Mammary epithelial cell (primary cell): ENCODE measurements at regions not wholly inside any gene's neighbourhood (a gene's known extent, or its start where the extent isn't known, plus 50 kb on each side); places are given as distances from the start of the nearest gene placed in this dataset.

Experiments used
- CTCF ChIP-seq, 2 donors: IDR thresholded peaks in 1 of 2; conservative IDR thresholded peaks in 1 of 2; 2 replicates each; pipeline ENCODE4 v1.5.1; 2011 to 2012; ENCODE audit warnings: inconsistent platforms in 2 of 2, low read length in 2 of 2, mild to moderate bottlenecking in 2 of 2, control low read depth in 1 of 2, low read depth in 1 of 2; ENCODE audit not compliant: insufficient read depth in 1 of 2; ENCODE audit errors: extremely low read depth in 1 of 2
- EZH2 ChIP-seq: IDR thresholded peaks from 2 replicates; pipeline ENCODE4 v1.6.1; 2012; ENCODE audit warnings: low read length, inconsistent platforms, borderline replicate concordance

GRCh38 chr12:118912697-118913270 lies 68.6 kb upstream of the SRRM4 start:
- no peak for TF ChIP-seq CTCF (conservative IDR thresholded peaks at IDR 0.05 in 1 of 2, IDR thresholded peaks at IDR 0.05 in 1 of 2; ENCODE audit: extremely low read depth in 1 of 2, insufficient read depth in 1 of 2, low read depth in 1 of 2, low read length in 2 of 2)
- TF ChIP-seq EZH2: no peak
